ENCODE measurements at regions not wholly inside any gene's neighbourhood (a gene's known extent, or its start where the extent isn't known, plus 50 kb on each side); places are given as distances from the start of the nearest gene placed in this dataset.

- no peak for DNase-seq
Measured at GRCh38 chr17:77421630-77421972, 280.8 kb downstream of the SEC14L1 start.

GRCh38 chr17:77422104-77422747 lies 281.5 kb downstream of the SEC14L1 start:
- DNase-seq, result no peak

- no peak for DNase-seq
Measured at GRCh38 chr17:77422748-77423113, 282.0 kb downstream of the SEC14L1 start.

GRCh38 chr17:77423589-77424451 lies 283.1 kb downstream of the SEC14L1 start:
- no peak for DNase-seq

GRCh38 chr17:77424585-77425344 lies 284.0 kb downstream of the SEC14L1 start:
- DNase-seq, result no peak

GRCh38 chr17:77425348-77425747 lies 284.6 kb downstream of the SEC14L1 start:
- no peak for DNase-seq

GRCh38 chr17:77425791-77426641 lies 285.2 kb downstream of the SEC14L1 start:
- DNase-seq, result no peak

- DNase-seq, result no peak
Measured at GRCh38 chr17:77426676-77427386, 286.1 kb downstream of the SEC14L1 start.

- no peak for DNase-seq
Measured at GRCh38 chr17:77427391-77427991, 286.7 kb downstream of the SEC14L1 start.

GRCh38 chr17:77428020-77428748 lies 287.4 kb downstream of the SEC14L1 start:
- DNase-seq, result no peak

- DNase-seq, result no peak
Measured at GRCh38 chr17:77428749-77429368, 288.1 kb downstream of the SEC14L1 start.

- no peak for DNase-seq
Measured at GRCh38 chr17:77429369-77429968, 288.7 kb downstream of the SEC14L1 start.

GRCh38 chr17:77429969-77430752 lies 289.4 kb downstream of the SEC14L1 start:
- no peak for DNase-seq

GRCh38 chr17:77432034-77432661 lies 291.4 kb downstream of the SEC14L1 start:
- no peak for DNase-seq

GRCh38 chr17:77432742-77433141 lies 292.0 kb downstream of the SEC14L1 start:
- no peak for DNase-seq

GRCh38 chr17:77433385-77434135 lies 292.8 kb downstream of the SEC14L1 start:
- DNase-seq, result no peak

GRCh38 chr17:77434136-77435114 lies 293.7 kb downstream of the SEC14L1 start:
- DNase-seq, result no peak

All from DMS79 (cell line).